ENCODE measurements at regions not wholly inside any gene's neighbourhood (a gene's known extent, or its start where the extent isn't known, plus 50 kb on each side); places are given as distances from the start of the nearest gene placed in this dataset.
A peak's percentile ranks its signal among the peaks of the same experiment; 100 is the strongest.

DNA sequence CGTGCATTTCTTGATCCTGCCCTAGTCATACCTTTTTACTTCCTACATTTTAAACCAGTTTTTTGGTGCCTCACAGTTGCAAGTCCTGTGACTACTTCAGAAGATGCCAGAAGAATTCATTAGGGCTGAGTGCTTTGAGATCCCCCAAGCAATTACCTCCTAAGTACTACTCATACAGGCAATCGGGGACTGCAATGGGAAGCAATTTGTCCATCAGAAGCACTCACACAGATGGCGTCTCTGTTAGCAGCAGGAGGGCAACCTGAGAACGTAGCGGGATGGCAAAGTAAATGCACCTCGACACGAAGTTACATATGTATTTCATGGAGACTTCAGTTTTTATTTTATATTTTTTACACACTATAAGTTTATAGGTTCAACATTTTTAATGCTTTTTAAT is 188.3 kb downstream of the CAPZA3 start:
- no peaks in the 10 kb centered on the region for H3K9me3 ChIP-seq (ENCODE audit: low read length)
- no peaks in the 10 kb centered on the region for H3F3A ChIP-seq (ENCODE audit: insufficient read depth, low read length, poor library complexity, severe bottlenecking)
- no peak overlapping the region for H3K4me3 ChIP-seq (ENCODE audit: low read length)
- H3K36me3 ChIP-seq (ENCODE audit: insufficient read depth, low read length) = no peaks in the 10 kb centered on the region
- no peaks in the 10 kb centered on the region for H3K79me2 ChIP-seq (replicated peaks; ENCODE audit: insufficient read depth, low read length)
- H3K9ac ChIP-seq (ENCODE audit: low read length) = no peak overlapping the region
- H2AFZ ChIP-seq (ENCODE audit: low read depth, low read length) = no peak overlapping the region
- H3K27ac ChIP-seq (ENCODE audit: low read length) = peak overlapping the region; percentile 64
- no peaks in the 10 kb centered on the region for H3K9me2 ChIP-seq (ENCODE audit: insufficient read depth, low read length)
- H4K20me1 ChIP-seq (ENCODE audit: insufficient read depth) = no peaks in the 10 kb centered on the region
- H3K4me2 ChIP-seq (ENCODE audit: low read length) = no peak overlapping the region
- TF ChIP-seq EZH2 (IDR thresholded peaks at IDR 0.05; ENCODE audit: borderline replicate concordance, insufficient read depth, low read length, poor library complexity, severe bottlenecking) = no peak
- TF ChIP-seq, protein P1, sequence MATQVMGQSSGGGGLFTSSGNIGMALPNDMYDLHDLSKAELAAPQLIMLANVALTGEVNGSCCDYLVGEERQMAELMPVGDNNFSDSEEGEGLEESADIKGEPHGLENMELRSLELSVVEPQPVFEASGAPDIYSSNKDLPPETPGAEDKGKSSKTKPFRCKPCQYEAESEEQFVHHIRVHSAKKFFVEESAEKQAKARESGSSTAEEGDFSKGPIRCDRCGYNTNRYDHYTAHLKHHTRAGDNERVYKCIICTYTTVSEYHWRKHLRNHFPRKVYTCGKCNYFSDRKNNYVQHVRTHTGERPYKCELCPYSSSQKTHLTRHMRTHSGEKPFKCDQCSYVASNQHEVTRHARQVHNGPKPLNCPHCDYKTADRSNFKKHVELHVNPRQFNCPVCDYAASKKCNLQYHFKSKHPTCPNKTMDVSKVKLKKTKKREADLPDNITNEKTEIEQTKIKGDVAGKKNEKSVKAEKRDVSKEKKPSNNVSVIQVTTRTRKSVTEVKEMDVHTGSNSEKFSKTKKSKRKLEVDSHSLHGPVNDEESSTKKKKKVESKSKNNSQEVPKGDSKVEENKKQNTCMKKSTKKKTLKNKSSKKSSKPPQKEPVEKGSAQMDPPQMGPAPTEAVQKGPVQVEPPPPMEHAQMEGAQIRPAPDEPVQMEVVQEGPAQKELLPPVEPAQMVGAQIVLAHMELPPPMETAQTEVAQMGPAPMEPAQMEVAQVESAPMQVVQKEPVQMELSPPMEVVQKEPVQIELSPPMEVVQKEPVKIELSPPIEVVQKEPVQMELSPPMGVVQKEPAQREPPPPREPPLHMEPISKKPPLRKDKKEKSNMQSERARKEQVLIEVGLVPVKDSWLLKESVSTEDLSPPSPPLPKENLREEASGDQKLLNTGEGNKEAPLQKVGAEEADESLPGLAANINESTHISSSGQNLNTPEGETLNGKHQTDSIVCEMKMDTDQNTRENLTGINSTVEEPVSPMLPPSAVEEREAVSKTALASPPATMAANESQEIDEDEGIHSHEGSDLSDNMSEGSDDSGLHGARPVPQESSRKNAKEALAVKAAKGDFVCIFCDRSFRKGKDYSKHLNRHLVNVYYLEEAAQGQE (IDR thresholded peaks at IDR 0.05; ENCODE audit: borderline replicate concordance) = peak; percentile 95
- TF ChIP-seq TAF1 (IDR thresholded peaks at IDR 0.05; ENCODE audit: low read depth) = no peak
- TF ChIP-seq RAD21 (conservative IDR thresholded peaks at IDR 0.05) = peak; percentile 49
- TF ChIP-seq, protein P2, sequence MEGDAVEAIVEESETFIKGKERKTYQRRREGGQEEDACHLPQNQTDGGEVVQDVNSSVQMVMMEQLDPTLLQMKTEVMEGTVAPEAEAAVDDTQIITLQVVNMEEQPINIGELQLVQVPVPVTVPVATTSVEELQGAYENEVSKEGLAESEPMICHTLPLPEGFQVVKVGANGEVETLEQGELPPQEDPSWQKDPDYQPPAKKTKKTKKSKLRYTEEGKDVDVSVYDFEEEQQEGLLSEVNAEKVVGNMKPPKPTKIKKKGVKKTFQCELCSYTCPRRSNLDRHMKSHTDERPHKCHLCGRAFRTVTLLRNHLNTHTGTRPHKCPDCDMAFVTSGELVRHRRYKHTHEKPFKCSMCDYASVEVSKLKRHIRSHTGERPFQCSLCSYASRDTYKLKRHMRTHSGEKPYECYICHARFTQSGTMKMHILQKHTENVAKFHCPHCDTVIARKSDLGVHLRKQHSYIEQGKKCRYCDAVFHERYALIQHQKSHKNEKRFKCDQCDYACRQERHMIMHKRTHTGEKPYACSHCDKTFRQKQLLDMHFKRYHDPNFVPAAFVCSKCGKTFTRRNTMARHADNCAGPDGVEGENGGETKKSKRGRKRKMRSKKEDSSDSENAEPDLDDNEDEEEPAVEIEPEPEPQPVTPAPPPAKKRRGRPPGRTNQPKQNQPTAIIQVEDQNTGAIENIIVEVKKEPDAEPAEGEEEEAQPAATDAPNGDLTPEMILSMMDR (IDR thresholded peaks at IDR 0.05; ENCODE audit: poor library complexity, severe bottlenecking) = peak; percentile 15
- peak; percentile 87 for TF ChIP-seq POLR2AphosphoS5 (IDR thresholded peaks at IDR 0.05)
- peak; percentile 93 for TF ChIP-seq EP300 (conservative IDR thresholded peaks at IDR 0.05; ENCODE audit: poor library complexity, severe bottlenecking)
- peak; percentile 28 for TF ChIP-seq MXI1 (conservative IDR thresholded peaks at IDR 0.05; ENCODE audit: poor library complexity, severe bottlenecking)
- peak; percentile 22 for TF ChIP-seq SMC3 (conservative IDR thresholded peaks at IDR 0.05; ENCODE audit: poor library complexity)
- H3K27me3 ChIP-seq (ENCODE audit: insufficient read depth, low read depth, low read length) = no peaks in the 10 kb centered on the region

DNA sequence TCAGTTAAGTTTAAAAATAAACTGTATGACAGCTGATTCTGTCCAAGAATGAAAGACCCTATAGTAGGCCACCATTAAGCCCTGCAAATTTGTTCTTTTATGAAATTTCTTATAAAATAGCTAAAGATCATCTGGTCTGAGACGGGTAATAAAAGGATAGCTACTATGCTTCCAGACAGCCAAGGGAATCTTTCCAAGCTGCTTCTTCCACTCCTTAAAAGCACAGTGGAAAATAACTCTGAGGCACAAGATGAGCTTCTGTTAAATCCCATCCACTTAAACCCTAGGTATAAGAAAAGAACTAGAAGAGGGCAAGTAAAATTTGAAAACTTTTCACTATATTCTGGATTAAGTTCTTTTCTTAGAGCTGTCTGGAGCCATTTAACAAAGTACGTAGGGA is 194.3 kb downstream of the CAPZA3 start:
- no peaks in the 10 kb centered on the region for H3K36me3 ChIP-seq (ENCODE audit: insufficient read depth, low read length)
- no peak overlapping the region for H2AFZ ChIP-seq (ENCODE audit: low read depth, low read length)
- no peaks in the 10 kb centered on the region for H3F3A ChIP-seq (ENCODE audit: insufficient read depth, low read length, poor library complexity, severe bottlenecking)
- H3K4me2 ChIP-seq (ENCODE audit: low read length) = no peak overlapping the region
- H3K9ac ChIP-seq (ENCODE audit: low read length) = no peak overlapping the region
- no peaks in the 10 kb centered on the region for H3K9me3 ChIP-seq (ENCODE audit: low read length)
- H3K9me2 ChIP-seq (ENCODE audit: insufficient read depth, low read length) = no peaks in the 10 kb centered on the region
- H3K27me3 ChIP-seq (ENCODE audit: insufficient read depth, low read depth, low read length) = no peaks in the 10 kb centered on the region
- no peaks in the 10 kb centered on the region for H3K79me2 ChIP-seq (replicated peaks; ENCODE audit: insufficient read depth, low read length)
- H3K4me3 ChIP-seq (ENCODE audit: low read length) = no peak overlapping the region
- no peaks in the 10 kb centered on the region for H4K20me1 ChIP-seq (ENCODE audit: insufficient read depth)
- TF ChIP-seq EZH2 (IDR thresholded peaks at IDR 0.05; ENCODE audit: borderline replicate concordance, insufficient read depth, low read length, poor library complexity, severe bottlenecking) (no peak), EP300 (conservative IDR thresholded peaks at IDR 0.05; ENCODE audit: poor library complexity, severe bottlenecking) (no peak), TAF1 (IDR thresholded peaks at IDR 0.05; ENCODE audit: low read depth) (no peak), RAD21 (conservative IDR thresholded peaks at IDR 0.05) (no peak), SMC3 (conservative IDR thresholded peaks at IDR 0.05; ENCODE audit: poor library complexity) (no peak), POLR2AphosphoS5 (IDR thresholded peaks at IDR 0.05) (no peak), MXI1 (conservative IDR thresholded peaks at IDR 0.05; ENCODE audit: poor library complexity, severe bottlenecking) (no peak)
- TF ChIP-seq, protein P1 (IDR thresholded peaks at IDR 0.05; ENCODE audit: borderline replicate concordance) = no peak
- TF ChIP-seq, protein P2 (IDR thresholded peaks at IDR 0.05; ENCODE audit: poor library complexity, severe bottlenecking) = no peak
- H3K27ac ChIP-seq (ENCODE audit: low read length) = no peak overlapping the region
